GM23338 (cell line): ENCODE measurements at regions not wholly inside any gene's neighbourhood (a gene's known extent, or its start where the extent isn't known, plus 50 kb on each side); places are given as distances from the start of the nearest gene placed in this dataset.

Experiments used
- ATAC-seq: fragments of 200-7000 bp; cut with Tn5 transposase; 3 replicates; pipeline ENCODE4 v1.9.1; 2020
- DNase-seq: peaks from one replicate; pipeline ENCODE4 v3.0.0-alpha.2; 2015; ENCODE audit warnings: low spot score
- H2AFZ ChIP-seq: fragments of 200-600 bp; sonication (generic); 2 replicates; pipeline ENCODE4 v1.8.0; 2016; ENCODE audit warnings: antibody characterized with exemption, mild to moderate bottlenecking, moderate library complexity
- H3F3A ChIP-seq: fragments of 200-600 bp; sonication (generic); replicated peaks from 2 replicates; pipeline ENCODE4 v1.8.0; 2017; ENCODE audit warnings: antibody characterized with exemption, mixed run types, low read depth
- H3K27ac ChIP-seq: fragments of 200-600 bp; sonication (generic); 2 replicates; pipeline ENCODE4 v1.6.1; 2016; ENCODE audit warnings: low read depth
- H3K27me3 ChIP-seq: fragments of 200-600 bp; sonication (generic); 2 replicates; pipeline ENCODE4 v1.8.0; 2016; ENCODE audit warnings: mild to moderate bottlenecking, mixed run types, moderate library complexity; ENCODE audit not compliant: insufficient read depth
- H3K36me3 ChIP-seq: fragments of 200-600 bp; sonication (generic); 2 replicates; pipeline ENCODE4 v1.8.0; 2016; ENCODE audit warnings: mild to moderate bottlenecking; ENCODE audit not compliant: insufficient read depth
- H3K4me1 ChIP-seq: fragments of 200-600 bp; sonication (generic); 2 replicates; pipeline ENCODE4 v1.8.0; 2016; ENCODE audit warnings: mild to moderate bottlenecking, moderate library complexity; ENCODE audit not compliant: insufficient read depth
- H3K4me2 ChIP-seq: fragments of 200-600 bp; sonication (generic); 2 replicates; pipeline ENCODE4 v1.7.1; 2017; ENCODE audit warnings: mixed run types
- H3K4me3 ChIP-seq: fragments of 200-600 bp; sonication (generic); 2 replicates; pipeline ENCODE4 v1.6.1; 2016; ENCODE audit warnings: mixed run types
- H3K79me2 ChIP-seq: fragments of 200-600 bp; sonication (generic); replicated peaks from 2 replicates; pipeline ENCODE4 v1.8.0; 2017; ENCODE audit warnings: mild to moderate bottlenecking; ENCODE audit not compliant: insufficient read depth
- H3K9me2 ChIP-seq: fragments of 200-600 bp; sonication (generic); 2 replicates; pipeline ENCODE4 v1.8.0; 2017; ENCODE audit not compliant: insufficient read depth
- H4K20me1 ChIP-seq: fragments of 200-600 bp; sonication (generic); replicated peaks from 2 replicates; pipeline ENCODE4 v1.8.0; 2017; ENCODE audit warnings: mild to moderate bottlenecking; ENCODE audit not compliant: insufficient read depth
- H3K27ac Mint-ChIP-seq: 2 replicates; pipeline ENCODE4 v1.8.0; 2020; ENCODE audit warnings: inconsistent platforms, mild to moderate bottlenecking, moderate library complexity, mixed read lengths
- H3K27me3 Mint-ChIP-seq: 3 replicates; pipeline ENCODE4 v1.8.0; 2022; ENCODE audit warnings: low read depth, mild to moderate bottlenecking, moderate library complexity, mixed read lengths, inconsistent platforms; ENCODE audit not compliant: insufficient read depth, poor library complexity
- H3K36me3 Mint-ChIP-seq: 3 replicates; pipeline ENCODE4 v1.8.0; 2021; ENCODE audit warnings: low read depth, mild to moderate bottlenecking, inconsistent platforms, moderate library complexity, mixed read lengths
- H3K4me1 Mint-ChIP-seq: 3 replicates; pipeline ENCODE4 v1.8.0; 2020; ENCODE audit warnings: mild to moderate bottlenecking, inconsistent platforms, mixed read lengths
- H3K4me3 Mint-ChIP-seq: 3 replicates; pipeline ENCODE4 v1.8.0; 2021; ENCODE audit warnings: moderate library complexity, mild to moderate bottlenecking, inconsistent platforms, mixed read lengths
- H3K9me3 Mint-ChIP-seq: 3 replicates; pipeline ENCODE4 v1.8.0; 2020; ENCODE audit warnings: moderate library complexity, mild to moderate bottlenecking, inconsistent platforms, mixed read lengths
- CREB1 ChIP-seq: fragments of 250-450 bp; sonication (Bioruptor Pico); IDR thresholded peaks from 2 replicates; pipeline ENCODE4 v1.5.0; 2020; ENCODE audit warnings: low read depth, mild to moderate bottlenecking, moderate library complexity
- EZH2 ChIP-seq: fragments of 200-600 bp; sonication (generic); IDR thresholded peaks from one replicate; pipeline ENCODE4 v1.8.0; 2017; ENCODE audit warnings: antibody characterized with exemption, mild to moderate bottlenecking, low read depth; ENCODE audit not compliant: unreplicated experiment
- EZH2phosphoT487 ChIP-seq: fragments of 200-600 bp; sonication (generic); IDR thresholded peaks from one replicate; pipeline ENCODE4 v1.8.1; 2018; ENCODE audit warnings: antibody characterized with exemption; ENCODE audit not compliant: unreplicated experiment
- JUNB ChIP-seq: IDR thresholded peaks from one replicate; pipeline ENCODE4 v1.6.1; 2016; ENCODE audit warnings: antibody characterized with exemption; ENCODE audit not compliant: unreplicated experiment
- NANOG ChIP-seq: IDR thresholded peaks from 2 replicates; pipeline ENCODE4 v1.6.1; 2016; ENCODE audit warnings: antibody characterized with exemption, borderline replicate concordance
- POLR2AphosphoS5 ChIP-seq: IDR thresholded peaks from 2 replicates; pipeline ENCODE4 v1.6.1; 2016; ENCODE audit warnings: antibody characterized with exemption, low read depth
- STAT1 ChIP-seq: IDR thresholded peaks from one replicate; pipeline ENCODE4 v1.6.1; 2016; ENCODE audit warnings: antibody characterized with exemption; ENCODE audit not compliant: unreplicated experiment
- ZNF114 ChIP-seq: fragments of 250-450 bp; sonication (Bioruptor Pico); IDR thresholded peaks from 2 replicates; pipeline ENCODE4 v1.5.0; 2020; ENCODE audit warnings: mild to moderate bottlenecking, moderate library complexity
- ZNF331 ChIP-seq: fragments of 250-450 bp; sonication (Bioruptor Pico); IDR thresholded peaks from 2 replicates; pipeline ENCODE4 v1.5.0; 2020; ENCODE audit warnings: low read depth, mild to moderate bottlenecking, moderate library complexity
- ZNF462 ChIP-seq: fragments of 250-450 bp; sonication (Bioruptor Pico); IDR thresholded peaks from 2 replicates; pipeline ENCODE4 v1.5.0; 2020; ENCODE audit warnings: mild to moderate bottlenecking, moderate library complexity
- TF ChIP-seq, protein P1 (sequence below): IDR thresholded peaks from 2 replicates; pipeline ENCODE4 v1.6.1; 2016; ENCODE audit warnings: antibody characterized with exemption
- TF ChIP-seq, protein P2 (sequence below), 2 experiments: fragments of 200-600 bp in 1 of 2; sonication (generic) in 1 of 2; conservative IDR thresholded peaks; 2 replicates each; pipeline versions ENCODE4 v1.5.1 to v1.6.1; 2016 to 2017; ENCODE audit warnings: antibody characterized with exemption in 2 of 2, low read depth in 2 of 2, mild to moderate bottlenecking in 2 of 2, moderate library complexity in 1 of 2
- TF ChIP-seq, protein P3 (sequence below): IDR thresholded peaks from one replicate; pipeline ENCODE4 v1.6.1; 2018; ENCODE audit warnings: antibody characterized with exemption; ENCODE audit not compliant: unreplicated experiment

DNA sequence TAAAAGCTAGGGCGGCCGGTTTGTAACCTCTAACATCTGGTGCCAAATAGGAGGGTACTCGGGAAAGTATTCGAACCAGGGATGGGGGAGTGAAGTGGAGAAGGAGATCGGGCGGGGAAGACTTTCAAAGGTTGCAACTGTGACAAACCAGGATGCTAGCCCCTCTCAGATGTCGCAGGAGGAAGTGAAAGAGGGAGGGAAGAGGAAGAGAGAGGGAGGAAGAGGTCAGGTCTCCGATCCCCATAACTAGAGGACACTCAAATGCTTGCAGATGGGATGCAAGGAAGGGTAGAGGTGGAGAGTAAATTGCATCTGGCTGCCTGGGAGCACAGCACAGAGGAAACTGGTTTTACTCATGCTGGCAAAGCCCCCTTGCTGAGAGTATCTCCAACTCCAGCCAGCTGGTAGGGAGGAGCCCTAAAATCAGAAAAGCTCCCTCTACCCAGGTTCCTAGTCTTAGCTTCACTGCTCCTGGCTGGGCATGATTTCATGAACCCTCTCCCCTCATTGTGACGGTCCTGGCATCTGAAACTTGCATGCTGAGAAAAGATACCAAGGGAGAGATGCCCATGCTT is 696.7 kb upstream of the TBX3 start:
- H3K79me2 ChIP-seq, result no peaks in the 10 kb centered on the region
- no peak overlapping the region for H3K27ac ChIP-seq
- no peak for DNase-seq
- H2AFZ ChIP-seq, result peak overlapping the region; percentile 66
- Mint-ChIP-seq H3K4me3 (no peak overlapping the region), H3K27ac (no peak overlapping the region), H3K4me1 (peaks cover 7% of the 10 kb centered on the region), H3K36me3 (no peaks in the 10 kb centered on the region), H3K9me3 (no peaks in the 10 kb centered on the region), H3K27me3 (peaks cover 3% of the 10 kb centered on the region)
- H3K4me3 ChIP-seq, result no peak overlapping the region
- no peaks in the 10 kb centered on the region for H3K4me1 ChIP-seq
- no peaks in the 10 kb centered on the region for H3K36me3 ChIP-seq
- H3K4me2 ChIP-seq, result no peak overlapping the region
- no peak for TF ChIP-seq ZNF114 (CRISPR knock-in tag)
- TF ChIP-seq, protein P1, sequence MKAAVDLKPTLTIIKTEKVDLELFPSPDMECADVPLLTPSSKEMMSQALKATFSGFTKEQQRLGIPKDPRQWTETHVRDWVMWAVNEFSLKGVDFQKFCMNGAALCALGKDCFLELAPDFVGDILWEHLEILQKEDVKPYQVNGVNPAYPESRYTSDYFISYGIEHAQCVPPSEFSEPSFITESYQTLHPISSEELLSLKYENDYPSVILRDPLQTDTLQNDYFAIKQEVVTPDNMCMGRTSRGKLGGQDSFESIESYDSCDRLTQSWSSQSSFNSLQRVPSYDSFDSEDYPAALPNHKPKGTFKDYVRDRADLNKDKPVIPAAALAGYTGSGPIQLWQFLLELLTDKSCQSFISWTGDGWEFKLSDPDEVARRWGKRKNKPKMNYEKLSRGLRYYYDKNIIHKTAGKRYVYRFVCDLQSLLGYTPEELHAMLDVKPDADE, result no peak
- no peak for TF ChIP-seq ZNF331
- no peak for TF ChIP-seq JUNB
- TF ChIP-seq ZNF462 (CRISPR knock-in tag), result no peak
- TF ChIP-seq POLR2AphosphoS5, result no peak
- TF ChIP-seq CREB1 (CRISPR knock-in tag), result no peak
- no peak for TF ChIP-seq STAT1
- no peak for TF ChIP-seq EZH2
- TF ChIP-seq, protein P2, sequence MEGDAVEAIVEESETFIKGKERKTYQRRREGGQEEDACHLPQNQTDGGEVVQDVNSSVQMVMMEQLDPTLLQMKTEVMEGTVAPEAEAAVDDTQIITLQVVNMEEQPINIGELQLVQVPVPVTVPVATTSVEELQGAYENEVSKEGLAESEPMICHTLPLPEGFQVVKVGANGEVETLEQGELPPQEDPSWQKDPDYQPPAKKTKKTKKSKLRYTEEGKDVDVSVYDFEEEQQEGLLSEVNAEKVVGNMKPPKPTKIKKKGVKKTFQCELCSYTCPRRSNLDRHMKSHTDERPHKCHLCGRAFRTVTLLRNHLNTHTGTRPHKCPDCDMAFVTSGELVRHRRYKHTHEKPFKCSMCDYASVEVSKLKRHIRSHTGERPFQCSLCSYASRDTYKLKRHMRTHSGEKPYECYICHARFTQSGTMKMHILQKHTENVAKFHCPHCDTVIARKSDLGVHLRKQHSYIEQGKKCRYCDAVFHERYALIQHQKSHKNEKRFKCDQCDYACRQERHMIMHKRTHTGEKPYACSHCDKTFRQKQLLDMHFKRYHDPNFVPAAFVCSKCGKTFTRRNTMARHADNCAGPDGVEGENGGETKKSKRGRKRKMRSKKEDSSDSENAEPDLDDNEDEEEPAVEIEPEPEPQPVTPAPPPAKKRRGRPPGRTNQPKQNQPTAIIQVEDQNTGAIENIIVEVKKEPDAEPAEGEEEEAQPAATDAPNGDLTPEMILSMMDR (conservative IDR thresholded peaks at IDR 0.05; ENCODE audit: low read depth in 2 of 2), result no peak
- TF ChIP-seq EZH2phosphoT487, result no peak
- no peak for TF ChIP-seq NANOG
- TF ChIP-seq, protein P3, sequence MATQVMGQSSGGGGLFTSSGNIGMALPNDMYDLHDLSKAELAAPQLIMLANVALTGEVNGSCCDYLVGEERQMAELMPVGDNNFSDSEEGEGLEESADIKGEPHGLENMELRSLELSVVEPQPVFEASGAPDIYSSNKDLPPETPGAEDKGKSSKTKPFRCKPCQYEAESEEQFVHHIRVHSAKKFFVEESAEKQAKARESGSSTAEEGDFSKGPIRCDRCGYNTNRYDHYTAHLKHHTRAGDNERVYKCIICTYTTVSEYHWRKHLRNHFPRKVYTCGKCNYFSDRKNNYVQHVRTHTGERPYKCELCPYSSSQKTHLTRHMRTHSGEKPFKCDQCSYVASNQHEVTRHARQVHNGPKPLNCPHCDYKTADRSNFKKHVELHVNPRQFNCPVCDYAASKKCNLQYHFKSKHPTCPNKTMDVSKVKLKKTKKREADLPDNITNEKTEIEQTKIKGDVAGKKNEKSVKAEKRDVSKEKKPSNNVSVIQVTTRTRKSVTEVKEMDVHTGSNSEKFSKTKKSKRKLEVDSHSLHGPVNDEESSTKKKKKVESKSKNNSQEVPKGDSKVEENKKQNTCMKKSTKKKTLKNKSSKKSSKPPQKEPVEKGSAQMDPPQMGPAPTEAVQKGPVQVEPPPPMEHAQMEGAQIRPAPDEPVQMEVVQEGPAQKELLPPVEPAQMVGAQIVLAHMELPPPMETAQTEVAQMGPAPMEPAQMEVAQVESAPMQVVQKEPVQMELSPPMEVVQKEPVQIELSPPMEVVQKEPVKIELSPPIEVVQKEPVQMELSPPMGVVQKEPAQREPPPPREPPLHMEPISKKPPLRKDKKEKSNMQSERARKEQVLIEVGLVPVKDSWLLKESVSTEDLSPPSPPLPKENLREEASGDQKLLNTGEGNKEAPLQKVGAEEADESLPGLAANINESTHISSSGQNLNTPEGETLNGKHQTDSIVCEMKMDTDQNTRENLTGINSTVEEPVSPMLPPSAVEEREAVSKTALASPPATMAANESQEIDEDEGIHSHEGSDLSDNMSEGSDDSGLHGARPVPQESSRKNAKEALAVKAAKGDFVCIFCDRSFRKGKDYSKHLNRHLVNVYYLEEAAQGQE, result no peak
- no peaks in the 10 kb centered on the region for H3K9me2 ChIP-seq
- no peak; the same call in 2 of the 3 replicates for ATAC-seq
- no peaks in the 10 kb centered on the region for H3K27me3 ChIP-seq
- H3F3A ChIP-seq, result no peaks in the 10 kb centered on the region
- H4K20me1 ChIP-seq, result no peaks in the 10 kb centered on the region
